H9 (cell line): ENCODE measurements at regions not wholly inside any gene's neighbourhood (a gene's known extent, or its start where the extent isn't known, plus 50 kb on each side); places are given as distances from the start of the nearest gene placed in this dataset.

Source experiments
- DNase-seq: peaks from one replicate; pipeline ENCODE4 v3.0.0-alpha.2; 2017
- H2AFZ ChIP-seq: one replicate; pipeline ENCODE4 v1.6.1; 2013; ENCODE audit warnings: mild to moderate bottlenecking, low read length, control low read depth, moderate library complexity
- H2AK5ac ChIP-seq: 2 replicates; pipeline ENCODE4 v1.6.1; 2013; ENCODE audit warnings: low read length, control low read depth, mixed read lengths; ENCODE audit not compliant: insufficient read length
- H2BK120ac ChIP-seq: one replicate; pipeline ENCODE4 v1.6.1; 2013; ENCODE audit warnings: low read depth, mild to moderate bottlenecking, low read length, control low read depth, inconsistent platforms; ENCODE audit not compliant: poor library complexity, severe bottlenecking
- H2BK12ac ChIP-seq: 2 replicates; pipeline ENCODE4 v1.6.1; 2013; ENCODE audit warnings: low read length, control low read depth, mixed read lengths, low read depth; ENCODE audit not compliant: insufficient read length
- H2BK15ac ChIP-seq: 2 replicates; pipeline ENCODE4 v1.6.1; 2013; ENCODE audit warnings: low read depth, low read length, control low read depth
- H2BK20ac ChIP-seq: one replicate; pipeline ENCODE4 v1.6.1; 2013; ENCODE audit warnings: low read depth, mild to moderate bottlenecking, low read length, control low read depth, inconsistent platforms; ENCODE audit not compliant: poor library complexity, severe bottlenecking
- H2BK5ac ChIP-seq: 2 replicates; pipeline ENCODE4 v1.6.1; 2013; ENCODE audit warnings: low read length, control low read depth, mixed read lengths; ENCODE audit not compliant: insufficient read length
- H3K14ac ChIP-seq: 2 replicates; pipeline ENCODE4 v1.6.1; 2013; ENCODE audit warnings: low read length, control low read depth; ENCODE audit not compliant: insufficient read depth
- H3K18ac ChIP-seq: 2 replicates; pipeline ENCODE4 v1.6.1; 2013; ENCODE audit warnings: low read depth, mild to moderate bottlenecking, mixed read lengths, low read length, control low read depth; ENCODE audit not compliant: insufficient read length
- H3K23ac ChIP-seq: 2 replicates; pipeline ENCODE4 v1.6.1; 2013; ENCODE audit warnings: low read length, control low read depth, mixed read lengths, low read depth; ENCODE audit not compliant: insufficient read length
- H3K23me2 ChIP-seq: 2 replicates; pipeline ENCODE4 v1.6.1; 2013; ENCODE audit warnings: low read depth, mild to moderate bottlenecking, mixed read lengths, low read length, control low read depth; ENCODE audit not compliant: insufficient read length, poor library complexity, severe bottlenecking
- H3K27ac ChIP-seq: 2 replicates; pipeline ENCODE4 v1.5.1; 2013; ENCODE audit warnings: low read length, control low read depth, mixed read lengths, low read depth; ENCODE audit not compliant: insufficient read length
- H3K27me3 ChIP-seq: 2 replicates; pipeline ENCODE4 v1.6.1; 2013; ENCODE audit warnings: low read length, control low read depth, inconsistent platforms; ENCODE audit not compliant: insufficient read depth
- H3K4ac ChIP-seq: 2 replicates; pipeline ENCODE4 v1.6.1; 2013; ENCODE audit warnings: low read depth, mild to moderate bottlenecking, control low read depth, inconsistent platforms, low read length, moderate library complexity
- H3K4me1 ChIP-seq: 2 replicates; pipeline ENCODE4 v1.6.1; 2013; ENCODE audit warnings: low read length, control low read depth, inconsistent platforms; ENCODE audit not compliant: insufficient read depth
- H3K4me2 ChIP-seq: 2 replicates; pipeline ENCODE4 v1.6.1; 2013; ENCODE audit warnings: low read length, control low read depth, mixed read lengths; ENCODE audit not compliant: insufficient read length, insufficient read depth
- H3K56ac ChIP-seq: 2 replicates; pipeline ENCODE4 v1.6.1; 2013; ENCODE audit warnings: low read depth, mild to moderate bottlenecking, mixed read lengths, low read length, control low read depth; ENCODE audit not compliant: insufficient read length
- H3K79me1 ChIP-seq: 2 replicates; pipeline ENCODE4 v1.6.1; 2013; ENCODE audit warnings: low read depth, mild to moderate bottlenecking, moderate library complexity, low read length, control low read depth, inconsistent platforms; ENCODE audit not compliant: insufficient read depth, poor library complexity, severe bottlenecking
- H3K79me2 ChIP-seq: 2 replicates; pipeline ENCODE4 v1.6.1; 2013; ENCODE audit warnings: low read length, control low read depth, inconsistent platforms; ENCODE audit not compliant: insufficient read depth
- H3K9ac ChIP-seq: 2 replicates; pipeline ENCODE4 v1.6.1; 2013; ENCODE audit warnings: low read length, control low read depth, mixed read lengths; ENCODE audit not compliant: insufficient read length; ENCODE audit errors: extremely low read depth
- H3K9me3 ChIP-seq: one replicate; pipeline ENCODE4 v1.6.1; 2013; ENCODE audit warnings: low read depth, low read length, inconsistent platforms; ENCODE audit not compliant: control insufficient read depth
- H3T11ph ChIP-seq: one replicate; pipeline ENCODE4 v1.6.1; 2013; ENCODE audit warnings: mild to moderate bottlenecking, low read length, control low read depth, inconsistent platforms
- H4K20me1 ChIP-seq: one replicate; pipeline ENCODE4 v1.6.1; 2013; ENCODE audit not compliant: control insufficient read depth, insufficient read length, insufficient read depth
- H4K5ac ChIP-seq: 2 replicates; pipeline ENCODE4 v1.6.1; 2013; ENCODE audit warnings: low read depth, mild to moderate bottlenecking, mixed read lengths, low read length, control low read depth; ENCODE audit not compliant: insufficient read length
- H4K8ac ChIP-seq: replicated peaks from 2 replicates; pipeline ENCODE4 v1.6.1; 2013; ENCODE audit warnings: low read length, control low read depth, mixed read lengths, low read depth; ENCODE audit not compliant: insufficient read length
- H4K91ac ChIP-seq: 2 replicates; pipeline ENCODE4 v1.6.1; 2013; ENCODE audit warnings: low read depth, mild to moderate bottlenecking, moderate library complexity, mixed read lengths, low read length, control low read depth; ENCODE audit not compliant: insufficient read length
- H3K27ac Mint-ChIP-seq, 3 experiments: 2 replicates in 2 of 3; 3 replicates in 1 of 3; pipeline ENCODE4 v1.8.0; 2020 to 2021; ENCODE audit warnings: mixed read lengths in 3 of 3, mild to moderate bottlenecking in 1 of 3, moderate library complexity in 1 of 3
- H3K27me3 Mint-ChIP-seq: 2 replicates; pipeline ENCODE4 v1.8.0; 2021; ENCODE audit warnings: low read depth, mild to moderate bottlenecking, moderate library complexity, mixed read lengths
- H3K36me3 Mint-ChIP-seq, 3 experiments: 2 replicates in 2 of 3; 3 replicates in 1 of 3; pipeline ENCODE4 v1.8.0; 2020 to 2021; ENCODE audit warnings: low read depth in 3 of 3, mixed read lengths in 3 of 3; ENCODE audit not compliant: insufficient read depth in 1 of 3
- H3K4me1 Mint-ChIP-seq, 2 experiments: 2 replicates each; pipeline ENCODE4 v1.8.0; 2020; ENCODE audit warnings: mixed read lengths in 2 of 2
- H3K4me3 Mint-ChIP-seq, 2 experiments: 2 replicates in 1 of 2; 3 replicates in 1 of 2; pipeline ENCODE4 v1.8.0; 2020 to 2021; ENCODE audit warnings: mild to moderate bottlenecking in 2 of 2, mixed read lengths in 2 of 2, moderate library complexity in 1 of 2
- H3K9me3 Mint-ChIP-seq, 2 experiments: 2 replicates in 1 of 2; 3 replicates in 1 of 2; pipeline ENCODE4 v1.8.0; 2020; ENCODE audit warnings: mild to moderate bottlenecking in 2 of 2, mixed read lengths in 2 of 2, moderate library complexity in 1 of 2
- CTCF ChIP-seq: fragments of 200-600 bp; sonication (generic); conservative IDR thresholded peaks from 3 replicates; pipeline ENCODE4 v1.8.0; 2021; ENCODE audit warnings: antibody characterized with exemption, mild to moderate bottlenecking
- WGBS: extraction: QIAGEN DNeasy Blood & Tissue Kit; methylation state at CpG from one replicate; pipeline ENCODE4 v1.1.7; 2013; ENCODE audit warnings: missing lambda C conversion rate, low lambda C conversion rate, mixed read lengths; ENCODE audit not compliant: insufficient read length; ENCODE audit errors: extremely low coverage; 5-methylcytosine and 5-hydroxymethylcytosine counted together

GRCh38 chr7:121499624-121500023 lies 103.5 kb upstream of the FAM3C start:
- no peak overlapping the region for H3T11ph ChIP-seq
- no peak overlapping the region for H3K4me2 ChIP-seq

More at GRCh38 chr7:121499624-121500023, 103.5 kb upstream of the FAM3C start:
- Histone ChIP-seq H3K18ac (no peak overlapping the region), H2AFZ (no peak overlapping the region), H3K4ac (no peak overlapping the region), H3K56ac (no peak overlapping the region), H3K14ac (no peak overlapping the region), H3K79me2 (no peaks in the 10 kb centered on the region), H3K27ac (no peak overlapping the region), H3K9ac (no peak overlapping the region), H3K79me1 (no peaks in the 10 kb centered on the region), H2BK15ac (no peak overlapping the region), H2BK120ac (no peak overlapping the region), H2BK5ac (no peak overlapping the region), H4K5ac (no peak overlapping the region), H4K8ac (no peak overlapping the region), H2BK12ac (no peak overlapping the region), H3K23ac (no peak overlapping the region), H2AK5ac (no peak overlapping the region), H2BK20ac (no peak overlapping the region), H3K23me2 (no peaks in the 10 kb centered on the region), H3K4me1 (no peaks in the 10 kb centered on the region), H4K91ac (no peak overlapping the region), H4K20me1 (no peaks in the 10 kb centered on the region), H3K9me3 (no peaks in the 10 kb centered on the region), H3K27me3 (no peaks in the 10 kb centered on the region)
- Mint-ChIP-seq H3K27ac (no peak overlapping the region), H3K36me3 (peaks cover 8 to 23% (median 19%) of the 10 kb centered on the region in 3 experiments; a peak in 6 of 7 replicates), H3K27me3 (no peaks in the 10 kb centered on the region), H3K9me3 (peaks cover 11 to 16% of the 10 kb centered on the region in 2 experiments; a peak in 4 of 5 replicates), H3K4me1 (peaks cover 8% of the 10 kb centered on the region in 2 experiments), H3K4me3 (no peak overlapping the region)
- TF ChIP-seq CTCF: no peak
- DNase-seq: no peak
- no CpG with 5 or more reads among the region's 4 CpGs for WGBS
